HG03175 (cell line): ENCODE measurements at regions not wholly inside any gene's neighbourhood (a gene's known extent, or its start where the extent isn't known, plus 50 kb on each side); places are given as distances from the start of the nearest gene placed in this dataset.
"Not testable (repeated sequence)": the region's sequence is repeated elsewhere in the genome, so short reads cannot be mapped to it uniquely, and the experiment has no call there.

Source experiments
- ATAC-seq: cut with Tn5 transposase; IDR thresholded peaks from one replicate; pipeline ENCODE4 v1.9.1; 2021; ENCODE audit warnings: mild to moderate bottlenecking, moderate library complexity; ENCODE audit not compliant: unreplicated experiment

DNA sequence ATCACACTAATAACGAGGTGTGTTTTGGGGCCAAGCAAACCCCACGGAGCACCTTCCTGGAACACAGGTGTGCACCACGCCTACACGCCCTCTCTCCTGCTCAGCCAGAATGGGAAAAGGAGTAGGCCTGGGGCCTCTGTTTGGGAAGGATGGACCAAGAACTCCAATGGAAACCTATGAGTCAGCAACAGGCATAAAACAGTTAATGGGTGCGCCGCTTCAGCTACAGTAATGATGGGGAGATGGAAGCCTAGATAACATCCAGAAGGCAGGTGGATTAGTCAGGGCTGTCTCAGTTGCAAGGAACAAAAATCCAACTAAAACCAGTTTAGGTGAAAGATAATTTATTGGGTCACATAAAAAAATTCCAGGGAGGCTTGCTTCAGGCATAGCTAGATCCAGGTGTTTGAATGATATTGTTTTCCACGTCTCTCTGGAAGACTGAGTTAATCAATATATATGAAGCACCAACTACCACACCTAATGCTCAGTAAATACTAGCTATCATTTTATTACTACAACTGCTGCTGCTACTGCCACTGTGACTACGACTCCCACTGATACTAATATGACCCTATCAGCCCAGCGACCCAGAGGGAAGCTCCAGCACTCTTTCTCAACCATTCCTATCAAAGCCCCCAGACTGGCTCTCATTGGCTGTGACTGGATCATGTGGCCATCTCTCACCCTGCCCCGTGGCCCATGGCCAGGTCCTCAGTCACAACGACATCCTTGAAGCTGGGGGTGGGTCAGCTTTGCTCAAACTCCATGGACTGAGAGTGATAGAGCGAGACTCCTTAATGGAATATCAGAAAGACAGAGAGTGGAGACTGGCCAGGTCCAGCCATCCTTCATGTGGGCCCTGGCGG is 155.2 kb upstream of the PTPN1 start:
- ATAC-seq = no peak

DNA sequence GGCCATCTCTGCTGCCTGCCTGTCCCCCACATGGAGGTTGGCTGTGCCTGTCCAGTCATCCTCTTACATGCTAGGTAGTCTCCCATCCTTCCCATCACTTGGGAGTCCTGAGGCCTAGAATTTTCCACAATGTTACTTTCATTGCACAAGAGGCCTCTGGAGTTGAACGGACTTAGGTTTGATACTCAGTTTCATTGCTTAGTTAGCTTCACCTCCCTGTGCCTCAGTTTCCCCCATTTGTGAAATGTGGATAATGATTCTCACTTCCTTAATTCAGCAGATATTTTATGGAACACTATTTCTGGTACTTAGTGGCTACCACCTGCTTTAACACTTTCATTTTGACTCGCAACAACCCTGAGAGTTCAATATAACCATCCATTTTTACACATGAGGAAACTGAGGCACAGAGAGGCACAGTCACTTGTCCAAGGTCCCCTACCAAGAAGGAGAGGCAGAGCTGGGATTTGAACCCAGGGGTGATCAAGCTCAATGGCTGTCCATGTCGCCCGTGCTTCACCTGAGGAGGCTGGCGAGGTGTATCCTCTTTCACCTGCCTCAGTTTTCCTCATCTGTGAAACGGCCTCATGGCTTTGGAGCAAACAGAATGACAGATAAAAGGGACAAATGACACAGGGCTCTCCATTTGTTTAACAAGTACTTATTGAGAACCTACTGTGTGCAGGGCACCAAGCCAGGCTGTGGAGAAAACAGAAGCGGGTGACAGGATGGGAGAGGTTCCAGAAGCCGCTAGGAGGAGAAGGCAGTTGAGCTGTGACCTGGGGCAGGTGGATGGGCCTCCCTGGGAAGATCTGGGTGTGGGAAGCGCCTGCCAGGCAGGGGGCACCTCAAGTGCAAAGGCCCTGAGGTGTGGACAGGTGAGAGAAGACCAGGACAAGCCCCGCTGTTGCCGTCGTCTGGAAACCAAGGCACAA is 154.3 kb upstream of the PTPN1 start:
- no peak for ATAC-seq

DNA sequence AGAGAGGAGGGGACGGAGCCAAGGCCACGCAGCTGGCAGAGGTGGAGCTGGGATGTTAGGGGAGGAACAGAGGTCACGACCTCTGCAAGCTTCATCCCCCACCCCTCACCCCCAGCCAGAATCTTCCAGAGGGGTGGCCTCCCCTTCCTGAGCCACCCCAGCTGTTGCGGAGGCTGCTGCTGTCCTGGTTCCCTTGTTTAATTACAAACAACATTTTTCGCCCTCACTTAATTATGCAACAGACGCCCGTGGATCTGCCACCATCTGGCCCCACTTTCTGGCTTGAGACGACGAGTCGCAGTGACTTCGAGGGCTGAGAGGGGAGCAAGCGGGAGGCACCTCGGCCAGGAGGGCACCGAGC is 153.7 kb upstream of the PTPN1 start:
- no peak for ATAC-seq

DNA sequence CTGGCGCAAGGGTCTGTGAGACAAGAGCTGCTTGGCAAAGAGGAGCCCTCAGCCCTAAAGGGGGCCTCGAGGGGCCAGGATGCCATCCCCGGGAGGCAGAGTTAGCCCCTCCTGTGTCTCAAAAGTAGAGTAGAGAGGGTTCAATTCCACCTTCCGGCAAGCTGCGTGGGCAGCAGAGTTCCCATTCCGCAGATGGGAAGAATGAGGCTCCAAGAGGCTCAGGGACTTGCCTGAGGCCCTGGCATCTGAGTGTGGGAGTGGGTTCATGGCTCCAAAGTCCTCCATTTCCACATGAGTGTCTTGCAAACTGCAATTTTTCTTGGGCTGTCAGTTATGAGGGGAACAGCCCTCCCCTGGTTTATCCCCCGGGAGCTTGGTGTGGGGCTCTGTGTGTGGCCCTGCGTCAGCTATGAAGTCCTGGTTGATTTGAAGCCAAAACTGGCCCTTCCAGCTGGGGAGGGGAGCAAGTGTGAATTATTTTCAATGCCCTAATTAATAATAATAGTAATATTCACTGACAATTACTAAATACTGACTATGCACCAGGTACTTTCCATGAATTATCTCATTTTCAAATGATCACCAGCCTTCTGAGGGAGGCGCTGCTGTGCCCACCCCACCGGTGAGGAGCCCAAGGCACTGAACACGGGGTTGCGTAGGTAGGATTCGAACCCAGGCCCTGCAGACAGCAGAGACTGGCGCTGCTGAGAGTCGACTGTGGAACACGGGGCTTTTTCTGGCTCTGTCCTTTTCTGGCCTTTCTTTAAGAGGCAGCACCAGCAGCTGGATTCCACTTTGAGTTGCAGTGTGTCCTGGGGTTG is 153.0 kb upstream of the PTPN1 start:
- no peak for ATAC-seq

DNA sequence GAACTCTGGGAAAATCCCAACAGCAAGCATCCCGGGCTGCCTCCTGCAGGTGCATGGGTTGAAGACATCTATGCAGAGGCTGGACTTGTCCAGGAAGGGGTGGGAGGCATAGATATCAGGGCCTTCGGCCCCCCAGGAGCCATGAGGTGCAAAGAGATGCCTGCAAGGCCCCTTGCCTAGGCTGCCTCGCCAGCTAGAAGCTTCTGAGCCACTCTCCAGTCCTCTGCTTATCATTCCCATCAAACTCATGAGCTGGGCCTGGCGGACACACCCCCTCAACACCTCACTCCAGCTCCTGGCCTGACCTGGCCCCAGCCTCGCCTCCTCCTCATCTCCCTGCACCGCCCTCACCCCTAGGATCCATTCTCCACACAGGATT is 152.4 kb upstream of the PTPN1 start:
- ATAC-seq = no peak

DNA sequence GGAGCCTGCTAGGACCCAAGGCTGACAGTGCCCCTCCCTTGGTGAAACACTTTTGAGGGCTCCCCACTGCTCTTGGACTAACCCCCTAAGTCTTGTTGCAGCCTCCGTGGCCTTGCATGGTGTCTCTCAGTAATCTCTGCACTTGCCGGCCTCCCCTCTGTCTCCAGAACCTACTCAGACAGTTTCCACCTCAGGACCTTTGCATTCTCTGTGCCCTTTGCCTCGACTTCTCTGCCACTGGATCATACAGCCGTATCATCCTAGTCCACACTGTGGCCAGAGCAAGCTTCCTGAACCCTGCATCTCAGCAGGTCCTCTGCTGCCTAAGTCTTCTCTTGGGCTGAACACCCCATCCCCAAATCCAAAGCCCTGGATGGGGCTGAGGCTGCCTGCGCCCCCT is 152.0 kb upstream of the PTPN1 start:
- no peak for ATAC-seq

DNA sequence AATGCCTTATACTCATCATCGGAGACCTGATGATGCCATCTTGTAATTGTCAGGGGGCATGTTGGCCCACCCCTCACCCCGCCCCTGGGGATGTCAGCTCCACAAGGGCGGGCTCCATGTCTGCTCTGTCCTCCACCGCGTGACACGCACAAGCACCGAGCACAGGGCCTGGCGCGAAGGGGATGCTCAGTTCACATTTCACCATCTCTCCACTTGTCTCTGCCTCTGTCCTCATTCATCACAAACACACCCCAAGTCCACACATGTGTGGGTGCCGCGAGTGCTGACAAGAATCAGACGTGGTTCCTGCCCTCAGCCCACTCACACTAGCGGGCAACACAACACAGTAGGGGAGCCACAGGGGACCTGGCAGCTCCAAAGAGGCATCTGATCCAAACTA is 151.2 kb upstream of the PTPN1 start:
- ATAC-seq = no peak

DNA sequence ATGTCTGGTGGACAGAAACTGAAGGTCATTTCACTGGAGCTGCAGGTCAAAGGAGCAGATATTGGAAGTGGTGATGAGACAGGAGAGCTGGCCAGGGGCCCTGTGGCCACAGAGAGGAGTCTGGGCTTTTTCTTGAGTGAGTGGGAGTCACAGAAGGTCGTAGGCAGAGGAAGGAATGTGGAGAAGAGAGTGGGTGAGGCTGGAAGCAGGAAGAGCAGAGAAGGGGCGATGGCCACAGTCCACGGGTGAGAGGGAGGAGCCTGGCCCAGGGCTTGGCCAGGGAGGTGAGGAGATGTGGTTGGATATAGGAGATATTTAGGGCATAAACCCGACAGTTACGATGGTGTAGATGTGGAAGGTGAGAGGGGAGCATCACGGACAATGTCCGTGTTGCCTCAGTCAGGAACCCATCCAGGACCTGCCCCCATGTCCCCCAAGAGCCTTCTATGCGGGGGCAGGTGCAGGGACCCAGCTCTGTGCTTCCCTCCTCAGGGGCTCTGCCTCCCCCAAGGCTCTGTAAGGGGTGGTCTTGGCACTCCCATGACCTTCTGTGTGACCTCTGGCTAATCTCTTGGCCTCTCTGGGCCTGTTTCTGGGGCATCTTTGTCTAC is 150.5 kb upstream of the PTPN1 start:
- no peak for ATAC-seq

DNA sequence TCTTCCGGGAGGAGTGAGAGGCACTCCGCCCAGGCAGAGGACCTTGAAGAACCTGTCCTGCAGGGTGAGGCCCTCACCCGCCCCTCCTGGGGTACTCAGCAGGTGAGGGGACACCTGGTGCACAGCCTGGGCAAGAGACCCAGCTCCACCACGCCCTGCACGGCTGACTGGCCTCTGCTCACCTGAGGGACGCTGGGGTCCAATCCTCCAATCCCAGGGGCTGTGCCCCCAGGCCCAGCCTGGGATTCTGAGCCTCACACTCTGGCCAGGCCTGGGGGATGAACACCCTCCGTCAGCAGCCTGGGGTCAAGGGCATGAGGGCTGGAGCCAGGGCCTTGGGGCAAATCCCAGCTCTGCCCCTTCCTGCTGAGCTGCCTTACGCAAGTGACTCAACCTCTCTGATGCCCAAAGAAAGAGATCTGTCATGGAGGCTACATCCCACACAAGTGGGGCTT is 149.9 kb upstream of the PTPN1 start:
- no peak for ATAC-seq

DNA sequence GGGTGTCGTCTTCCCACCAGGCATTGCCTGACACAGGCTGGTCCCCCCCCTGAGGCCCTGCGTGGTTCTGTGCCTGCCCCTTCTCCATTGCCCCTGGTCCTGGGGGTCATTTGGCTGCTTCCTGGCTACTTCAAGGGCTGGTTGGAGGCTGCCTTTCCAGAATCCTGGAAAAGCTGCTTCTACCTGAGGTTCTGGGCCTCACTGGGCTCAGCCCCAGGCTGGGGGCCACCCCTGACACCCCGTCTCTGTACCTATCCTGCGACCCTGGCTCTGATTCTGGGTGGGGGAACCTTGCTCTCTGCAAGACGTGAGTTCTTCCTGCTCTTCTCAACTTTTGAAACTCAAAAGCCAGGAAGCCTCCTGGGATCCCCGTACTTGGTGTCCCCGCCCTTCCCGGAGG is 149.3 kb upstream of the PTPN1 start:
- ATAC-seq = no peak

DNA sequence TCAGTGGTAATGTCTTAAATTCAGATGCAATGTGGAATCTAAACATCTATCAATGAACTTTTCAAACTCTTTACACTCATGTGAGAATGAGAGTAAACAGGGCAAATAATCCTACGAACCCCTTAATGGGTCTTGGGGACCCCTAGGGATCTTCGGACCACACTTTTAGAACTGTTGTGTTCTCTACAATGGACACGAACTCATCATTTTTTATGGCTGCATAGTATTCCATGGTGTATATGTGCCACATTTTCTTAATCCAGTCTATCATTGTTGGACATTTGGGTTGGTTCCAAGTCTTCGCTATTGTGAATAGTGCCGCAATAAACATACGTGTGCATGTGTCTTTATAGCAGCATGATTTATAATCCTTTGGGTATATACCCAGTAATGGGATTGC is 148.0 kb upstream of the PTPN1 start:
- ATAC-seq = not testable (repeated sequence)

DNA sequence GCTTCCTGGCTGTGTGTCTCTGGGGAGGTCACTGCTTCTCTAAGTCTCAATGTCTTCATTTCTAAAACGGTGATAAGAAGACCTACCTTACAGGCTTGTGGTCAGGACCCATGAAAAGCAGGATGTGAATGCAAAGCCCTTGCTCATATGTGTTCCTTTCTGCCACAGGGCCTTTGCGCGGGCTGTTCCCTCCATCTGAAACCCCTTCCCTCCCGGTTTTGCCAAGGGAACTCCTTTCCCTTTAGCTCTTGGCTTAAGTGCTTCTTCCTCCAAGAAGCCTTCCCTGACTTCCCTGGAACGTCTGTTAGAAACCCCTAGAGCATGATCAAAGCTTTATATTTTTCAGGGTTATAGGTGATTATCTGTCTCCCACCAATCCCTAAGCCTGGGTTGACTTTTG is 147.2 kb upstream of the PTPN1 start:
- no peak for ATAC-seq

DNA sequence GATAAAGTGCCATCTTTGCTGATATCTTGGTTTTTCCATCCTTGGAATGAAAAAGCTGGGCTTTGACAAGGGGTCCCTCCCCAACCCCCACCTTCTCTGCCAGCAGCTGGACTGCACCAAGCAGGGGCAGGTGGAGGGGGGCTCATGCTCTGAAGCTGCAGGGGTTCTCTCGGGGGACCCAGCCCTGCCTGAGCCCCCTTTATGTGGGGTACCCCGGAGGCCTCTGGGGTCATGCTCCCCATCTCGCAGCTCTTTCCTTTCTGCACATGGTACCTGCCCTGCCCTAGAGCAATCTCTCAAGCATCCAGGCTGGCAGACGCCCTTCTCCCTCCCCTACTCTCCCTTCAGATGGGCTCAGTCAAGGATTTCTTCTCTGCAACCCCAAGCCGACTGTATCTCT is 146.7 kb upstream of the PTPN1 start:
- ATAC-seq = no peak

DNA sequence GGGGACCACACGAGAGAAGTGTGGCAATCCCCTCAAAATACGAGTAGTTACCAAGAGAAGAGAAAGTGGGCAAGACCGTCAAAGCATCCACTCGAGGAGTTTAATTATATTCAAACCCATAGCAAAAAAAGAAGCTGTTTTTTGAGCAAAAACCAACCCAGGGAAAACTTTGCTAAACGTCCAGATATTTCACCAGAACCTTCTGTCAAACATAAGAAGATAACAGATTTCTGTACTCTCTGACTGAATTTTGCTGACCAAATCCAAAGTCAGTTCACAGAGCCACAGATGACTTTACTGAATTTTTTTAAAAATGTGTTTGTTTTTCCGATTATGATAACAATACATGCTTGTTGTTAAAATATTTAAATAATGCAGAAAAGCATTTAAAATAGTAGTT is 145.6 kb upstream of the PTPN1 start:
- ATAC-seq = no peak

DNA sequence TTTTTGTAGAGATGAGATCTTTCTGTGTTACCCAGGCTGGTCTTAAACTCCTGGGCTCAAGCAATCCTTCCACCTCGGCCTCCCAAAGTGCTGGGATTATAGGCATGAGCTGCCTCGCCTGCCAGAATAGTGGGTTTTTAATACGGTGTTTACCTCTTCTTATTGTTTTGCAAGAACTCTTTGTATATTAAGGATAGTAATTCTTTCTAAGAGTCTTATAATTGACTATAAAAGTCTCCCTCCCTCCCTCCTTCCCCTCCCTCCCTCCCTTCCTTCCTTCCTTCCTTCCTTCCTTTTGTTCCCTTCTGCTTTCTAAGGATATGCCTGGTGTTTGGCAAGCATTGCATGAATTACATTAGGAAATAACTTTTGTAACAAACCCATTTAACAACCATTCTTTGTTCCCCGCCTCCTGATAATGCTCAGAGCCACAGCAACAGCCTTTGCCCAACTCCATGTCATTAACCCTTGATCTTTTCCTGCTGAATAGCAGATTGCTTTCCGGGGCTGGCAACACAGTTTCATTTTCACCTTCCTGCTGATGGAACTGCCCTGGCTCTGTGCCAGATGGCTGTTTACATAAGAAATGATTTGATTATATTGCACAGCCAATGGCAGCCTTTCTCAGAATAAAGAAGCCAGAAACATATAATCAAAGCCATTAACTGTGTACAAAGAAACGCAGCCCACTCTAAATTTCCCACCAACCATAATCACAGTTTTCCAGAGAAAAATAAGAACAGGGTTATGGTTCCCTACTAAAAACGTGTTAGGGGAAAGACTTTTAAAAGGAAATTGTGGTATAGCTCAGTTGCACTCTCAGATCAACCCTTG is 143.7 kb upstream of the PTPN1 start:
- no peak for ATAC-seq

DNA sequence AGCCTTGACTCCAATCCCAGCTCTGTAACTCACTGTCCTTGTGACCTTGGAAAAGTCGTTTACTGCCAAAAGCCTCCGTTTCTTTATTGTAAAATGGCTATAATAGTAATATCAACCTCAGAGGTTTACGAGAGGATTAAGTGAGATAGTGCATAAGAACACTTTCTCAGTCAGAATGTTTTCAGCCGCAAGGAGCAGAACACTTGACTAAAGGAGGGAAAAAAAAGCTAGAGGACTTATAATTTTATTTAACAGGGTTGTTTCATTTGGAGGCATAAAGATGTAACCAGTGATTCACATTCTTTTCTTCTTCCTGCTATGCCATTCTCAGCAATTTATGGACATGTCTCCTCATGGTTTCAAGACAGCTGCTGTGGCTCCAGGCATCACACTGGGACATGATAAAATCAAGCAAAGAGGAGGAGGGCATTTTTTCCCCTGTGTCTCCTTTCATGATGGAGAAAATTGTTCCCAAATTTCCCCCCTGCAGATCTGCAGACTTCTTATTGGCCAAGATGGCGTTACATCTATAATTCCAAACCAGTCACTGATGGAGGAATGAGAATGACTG is 143.0 kb upstream of the PTPN1 start:
- ATAC-seq = no peak

DNA sequence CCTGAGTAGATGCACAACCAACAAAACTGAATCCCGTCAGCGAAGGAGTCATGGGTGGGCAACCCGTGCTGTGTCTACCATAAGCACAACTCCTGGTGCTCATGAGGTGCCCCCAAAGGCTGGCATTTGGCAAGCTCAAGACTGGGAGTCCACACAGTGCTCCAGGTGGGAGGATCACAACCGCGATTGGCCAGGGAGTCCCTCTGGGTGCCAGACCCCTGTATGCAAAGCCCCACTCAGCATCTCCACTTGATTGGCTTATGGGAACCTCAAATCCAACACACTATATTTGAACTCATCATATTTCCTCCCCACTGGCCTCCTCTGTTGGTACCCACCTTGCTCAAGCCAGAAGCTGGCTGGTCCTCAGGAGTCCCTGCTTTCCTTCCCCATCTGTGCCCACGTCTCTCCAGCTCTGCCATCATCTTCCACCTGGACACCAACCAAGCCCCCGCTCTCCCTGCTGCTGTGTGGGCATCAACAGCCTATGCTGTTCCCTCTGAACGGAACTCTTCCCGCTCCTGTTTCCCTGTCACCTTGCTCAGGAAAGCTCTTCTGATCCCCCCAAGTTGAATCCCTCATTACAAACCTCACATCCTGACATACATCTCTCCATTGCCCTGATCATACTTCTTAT is 142.3 kb upstream of the PTPN1 start:
- ATAC-seq = no peak

DNA sequence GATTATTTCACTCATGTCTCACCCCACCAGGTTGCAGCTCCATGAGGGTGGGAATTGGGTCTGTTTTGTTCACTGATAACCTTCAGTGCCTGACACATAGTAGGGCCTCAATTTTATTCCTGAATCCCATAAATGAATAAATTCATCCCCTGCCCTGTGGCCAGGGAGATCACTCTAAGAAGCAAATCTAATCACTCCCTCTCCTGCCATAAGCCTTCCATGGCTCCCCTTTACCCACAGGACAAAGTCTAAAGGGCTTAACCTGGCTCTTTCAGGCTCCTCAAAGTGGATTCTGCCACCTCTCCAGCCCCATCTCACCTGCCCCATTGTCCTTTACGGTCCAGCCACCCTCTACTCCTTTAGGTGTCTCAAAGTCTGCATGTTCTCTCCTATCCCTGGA is 141.8 kb upstream of the PTPN1 start:
- no peak for ATAC-seq

DNA sequence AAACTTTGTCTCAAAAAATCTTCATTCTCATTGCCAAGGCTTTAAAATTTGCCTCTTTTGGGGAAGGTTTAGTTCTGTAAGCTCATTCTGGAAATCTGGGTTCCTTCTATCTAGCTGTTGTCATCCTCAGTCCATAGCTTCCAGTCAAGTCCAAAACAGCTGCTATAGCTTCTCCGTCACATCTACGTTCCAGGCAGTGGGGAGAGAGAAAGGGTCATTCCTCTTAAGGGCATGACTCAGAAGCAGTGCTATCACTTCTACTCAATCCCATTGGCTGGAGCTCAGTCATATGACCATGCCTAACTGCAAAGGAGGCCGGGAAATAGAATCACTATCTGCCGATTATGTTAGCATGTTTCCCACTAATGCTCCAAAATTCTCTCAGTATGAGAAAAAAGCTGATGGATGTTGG is 141.4 kb upstream of the PTPN1 start:
- no peak for ATAC-seq
